ENCODE measurements at regions not wholly inside any gene's neighbourhood (a gene's known extent, or its start where the extent isn't known, plus 50 kb on each side); places are given as distances from the start of the nearest gene placed in this dataset.

DNA sequence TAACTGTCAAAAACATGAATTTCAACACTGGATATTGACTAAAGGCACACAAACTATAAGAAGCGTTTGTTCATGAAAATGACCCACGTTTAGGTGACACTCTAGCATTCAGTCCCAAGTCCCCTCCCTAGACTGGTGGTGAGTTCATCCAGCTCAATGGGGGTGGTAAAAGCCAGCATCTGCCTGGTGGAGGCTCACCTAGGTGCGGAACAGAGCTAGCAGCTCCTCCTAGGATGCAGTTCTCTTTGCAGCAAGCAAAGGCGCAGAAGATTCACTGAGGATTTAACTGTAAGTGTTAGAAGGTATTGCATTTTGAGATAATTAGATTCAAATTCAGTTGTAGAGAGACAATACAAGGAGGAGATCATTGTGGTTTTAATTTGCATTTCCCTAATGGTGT, 87.6 kb downstream of the VSTM2A start:
- no peak overlapping the region for H3K27ac ChIP-seq

DNA sequence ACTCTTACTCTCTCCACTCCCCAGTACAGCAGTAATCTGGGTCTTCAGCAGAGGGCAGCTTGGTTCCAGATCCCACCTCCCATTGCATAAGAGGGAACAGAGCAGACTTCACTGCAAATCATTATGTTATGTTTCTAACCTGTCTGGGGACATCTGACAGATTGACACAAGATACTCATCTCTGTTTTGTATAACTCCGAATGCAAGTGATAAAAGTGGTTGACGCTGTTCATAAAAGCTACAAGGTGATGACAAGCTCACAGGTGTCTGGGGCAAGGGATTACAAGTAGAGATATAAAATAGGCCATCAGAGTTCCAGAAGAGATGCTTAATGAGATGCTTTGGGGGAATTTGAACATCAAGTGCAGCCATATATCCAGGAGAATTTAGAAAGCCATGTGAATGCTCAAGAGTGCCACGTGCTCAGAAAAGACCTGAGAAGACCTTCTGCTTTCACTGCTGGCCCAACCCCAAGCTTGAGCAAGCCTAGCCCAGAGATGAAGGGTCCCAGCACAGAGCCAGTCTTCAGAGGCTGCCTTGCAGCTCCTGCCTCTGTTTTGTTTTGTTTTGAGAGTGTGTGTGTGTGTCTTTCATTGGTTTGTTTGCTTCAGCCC, 80.6 kb downstream of the VSTM2A start:
- TF ChIP-seq, protein P1, sequence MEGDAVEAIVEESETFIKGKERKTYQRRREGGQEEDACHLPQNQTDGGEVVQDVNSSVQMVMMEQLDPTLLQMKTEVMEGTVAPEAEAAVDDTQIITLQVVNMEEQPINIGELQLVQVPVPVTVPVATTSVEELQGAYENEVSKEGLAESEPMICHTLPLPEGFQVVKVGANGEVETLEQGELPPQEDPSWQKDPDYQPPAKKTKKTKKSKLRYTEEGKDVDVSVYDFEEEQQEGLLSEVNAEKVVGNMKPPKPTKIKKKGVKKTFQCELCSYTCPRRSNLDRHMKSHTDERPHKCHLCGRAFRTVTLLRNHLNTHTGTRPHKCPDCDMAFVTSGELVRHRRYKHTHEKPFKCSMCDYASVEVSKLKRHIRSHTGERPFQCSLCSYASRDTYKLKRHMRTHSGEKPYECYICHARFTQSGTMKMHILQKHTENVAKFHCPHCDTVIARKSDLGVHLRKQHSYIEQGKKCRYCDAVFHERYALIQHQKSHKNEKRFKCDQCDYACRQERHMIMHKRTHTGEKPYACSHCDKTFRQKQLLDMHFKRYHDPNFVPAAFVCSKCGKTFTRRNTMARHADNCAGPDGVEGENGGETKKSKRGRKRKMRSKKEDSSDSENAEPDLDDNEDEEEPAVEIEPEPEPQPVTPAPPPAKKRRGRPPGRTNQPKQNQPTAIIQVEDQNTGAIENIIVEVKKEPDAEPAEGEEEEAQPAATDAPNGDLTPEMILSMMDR (conservative IDR thresholded peaks at IDR 0.05), result no peak

More for the DNA sequence above, 87.6 kb downstream of the VSTM2A start:
- TF ChIP-seq, protein P1 (conservative IDR thresholded peaks at IDR 0.05), result no peak

More for the DNA sequence above, 80.6 kb downstream of the VSTM2A start:
- H3K27ac ChIP-seq, result no peak overlapping the region

Measured in VCaP (cell line).